ENCODE measurements at regions not wholly inside any gene's neighbourhood (a gene's known extent, or its start where the extent isn't known, plus 50 kb on each side); places are given as distances from the start of the nearest gene placed in this dataset.
A peak's percentile ranks its signal among the peaks of the same experiment; 100 is the strongest.

GRCh38 chr1:244974106-244974505, 109.8 kb upstream of the HNRNPU start:
- no peak for DNase-seq (ENCODE audit: low read depth in 1 of 2, low spot score in 1 of 2)

- DNase-seq (ENCODE audit: low read depth in 1 of 2, low spot score in 1 of 2) = peak in 1 of 2 donors; percentile 7
These were observed 107.3 kb upstream of the HNRNPU start for GRCh38 chr1:244971552-244972216.

GRCh38 chr1:244970744-244971551, 106.6 kb upstream of the HNRNPU start:
- DNase-seq (ENCODE audit: low read depth in 1 of 2, low spot score in 1 of 2) = peak; percentile 85 to 90

- peak; percentile 46 to 54 for DNase-seq (ENCODE audit: low read depth in 1 of 2, low spot score in 1 of 2)
These were observed 105.9 kb upstream of the HNRNPU start for GRCh38 chr1:244970236-244970743.

GRCh38 chr1:244969355-244970235, 105.3 kb upstream of the HNRNPU start:
- peak in 1 of 2 donors; percentile 46 for DNase-seq (ENCODE audit: low read depth in 1 of 2, low spot score in 1 of 2)

GRCh38 chr1:244968881-244969280, 104.5 kb upstream of the HNRNPU start:
- DNase-seq (ENCODE audit: low read depth in 1 of 2, low spot score in 1 of 2) = no peak

- no peak for DNase-seq (ENCODE audit: low read depth in 1 of 2, low spot score in 1 of 2)
These were observed 104.1 kb upstream of the HNRNPU start for GRCh38 chr1:244968471-244968871.

GRCh38 chr1:244967159-244967558, 102.8 kb upstream of the HNRNPU start:
- DNase-seq (ENCODE audit: low read depth in 1 of 2, low spot score in 1 of 2) = no peak

- no peak for DNase-seq (ENCODE audit: low read depth in 1 of 2, low spot score in 1 of 2)
These were observed 101.1 kb upstream of the HNRNPU start for GRCh38 chr1:244965185-244966030.

GRCh38 chr1:244964112-244964971, 100.0 kb upstream of the HNRNPU start:
- no peak for DNase-seq (ENCODE audit: low read depth in 1 of 2, low spot score in 1 of 2)

- DNase-seq (ENCODE audit: low read depth in 1 of 2, low spot score in 1 of 2) = no peak
These were observed 99.0 kb upstream of the HNRNPU start for GRCh38 chr1:244963231-244963826.

- no peak for DNase-seq (ENCODE audit: low read depth in 1 of 2, low spot score in 1 of 2)
These were observed 97.8 kb upstream of the HNRNPU start for GRCh38 chr1:244962130-244962529.

- DNase-seq (ENCODE audit: low read depth in 1 of 2, low spot score in 1 of 2) = no peak
These were observed 96.6 kb upstream of the HNRNPU start for GRCh38 chr1:244960904-244961303.

- DNase-seq (ENCODE audit: low read depth in 1 of 2, low spot score in 1 of 2) = no peak
These were observed 94.2 kb upstream of the HNRNPU start for GRCh38 chr1:244958593-244958992.

GRCh38 chr1:244957525-244957924, 93.2 kb upstream of the HNRNPU start:
- no peak for DNase-seq (ENCODE audit: low read depth in 1 of 2, low spot score in 1 of 2)

GRCh38 chr1:244957122-244957521, 92.8 kb upstream of the HNRNPU start:
- DNase-seq (ENCODE audit: low read depth in 1 of 2, low spot score in 1 of 2) = no peak

- no peak for DNase-seq (ENCODE audit: low read depth in 1 of 2, low spot score in 1 of 2)
These were observed 91.3 kb upstream of the HNRNPU start for GRCh38 chr1:244955661-244956060.

GRCh38 chr1:244954359-244954758, 90.0 kb upstream of the HNRNPU start:
- no peak for DNase-seq (ENCODE audit: low read depth in 1 of 2, low spot score in 1 of 2)

- DNase-seq (ENCODE audit: low read depth in 1 of 2, low spot score in 1 of 2) = no peak
These were observed 89.6 kb upstream of the HNRNPU start for GRCh38 chr1:244953901-244954300.

All from activated CD4-positive, alpha-beta T cell treated with anti-CD3 and anti-CD28 coated beads, Interleukin-2, amount 50 U/mL, for 24 hours (primary cell).